HG03066 (cell line): ENCODE measurements at regions not wholly inside any gene's neighbourhood (a gene's known extent, or its start where the extent isn't known, plus 50 kb on each side); places are given as distances from the start of the nearest gene placed in this dataset.

Experiments
- ATAC-seq: cut with Tn5 transposase; IDR thresholded peaks from one replicate; pipeline ENCODE4 v1.9.1; 2021; ENCODE audit warnings: low read depth; ENCODE audit not compliant: unreplicated experiment

DNA sequence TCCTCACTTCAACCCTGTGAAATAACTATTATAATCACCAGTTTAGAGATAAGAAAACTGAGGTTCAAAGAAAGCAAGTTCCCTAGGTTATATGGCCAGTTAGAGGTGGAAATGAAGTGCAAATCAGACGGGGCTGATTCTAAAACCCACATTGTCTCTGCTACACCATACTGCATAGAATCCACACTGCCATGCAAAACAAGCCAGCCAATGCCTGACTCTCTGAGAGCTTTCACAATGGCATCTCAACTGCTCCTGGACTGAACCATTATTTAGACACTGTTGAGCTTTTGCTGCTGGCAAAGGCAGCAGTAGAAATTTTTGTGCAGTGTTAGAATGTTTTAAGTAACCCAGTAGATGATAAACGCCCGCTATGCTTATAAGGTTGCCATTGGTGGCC, 195.2 kb upstream of the CNR1 start:
- ATAC-seq = no peak

DNA sequence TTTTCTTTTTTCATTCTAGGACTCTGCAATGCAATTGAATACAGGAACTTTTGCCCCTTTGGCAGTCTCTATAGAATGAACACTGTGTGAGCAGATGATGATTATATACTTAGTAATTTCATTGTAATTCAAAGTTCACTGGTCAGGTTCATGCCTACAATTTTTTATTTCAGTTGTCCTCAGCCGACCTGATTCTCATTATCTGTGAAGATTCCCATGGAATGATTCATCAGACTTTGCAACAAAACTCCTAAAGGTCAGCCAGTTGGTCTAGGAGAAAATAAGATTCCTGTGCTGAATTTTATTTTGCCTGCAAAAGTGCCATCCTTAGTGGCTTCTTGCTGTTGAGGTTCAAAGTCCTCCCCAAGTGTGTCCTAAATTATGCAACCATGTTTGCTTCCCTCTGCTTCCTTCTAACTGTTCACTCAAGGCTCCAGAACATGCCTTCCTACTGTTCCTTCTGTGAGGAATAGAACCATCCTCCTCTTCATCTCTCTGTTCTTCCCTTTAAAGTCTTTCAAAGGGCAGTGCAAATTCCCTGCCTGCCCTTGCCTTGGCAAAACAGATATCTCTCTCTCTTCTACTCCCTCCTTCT, 194.2 kb upstream of the CNR1 start:
- ATAC-seq = no peak

DNA sequence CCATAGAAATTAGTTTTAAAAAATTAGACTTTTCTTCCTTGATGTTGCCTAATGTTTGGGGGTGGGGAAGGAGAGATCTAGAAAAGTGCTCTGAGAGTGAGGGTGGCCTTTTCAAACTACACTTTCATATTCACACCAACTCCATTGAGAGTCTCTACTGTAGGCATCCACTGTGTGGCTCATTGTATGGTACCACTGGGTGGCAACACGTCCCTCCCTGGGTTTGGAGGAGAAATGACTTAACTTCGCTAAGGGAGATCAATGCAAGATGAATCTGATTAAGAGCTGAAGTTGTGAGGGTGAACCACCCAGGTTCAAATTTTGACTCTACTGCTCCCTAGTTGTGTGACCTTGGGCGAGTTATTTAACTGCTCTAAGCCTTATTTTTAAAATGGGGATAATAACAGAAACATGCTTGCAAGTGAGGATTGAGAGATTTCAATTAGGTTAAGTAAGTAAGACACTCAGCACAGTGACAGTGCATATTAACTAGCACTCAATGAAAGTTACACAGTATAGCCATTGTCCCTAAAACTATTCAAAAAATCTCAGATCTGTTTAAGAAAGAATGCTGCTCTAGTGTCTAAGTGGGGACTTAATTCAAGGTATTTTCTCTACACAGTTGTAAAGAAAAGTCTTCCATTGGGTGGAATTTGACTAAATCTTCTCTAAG, 193.5 kb upstream of the CNR1 start:
- no peak for ATAC-seq

GRCh38 chr6:88358846-88359245, 192.7 kb upstream of the CNR1 start:
- no peak for ATAC-seq

DNA sequence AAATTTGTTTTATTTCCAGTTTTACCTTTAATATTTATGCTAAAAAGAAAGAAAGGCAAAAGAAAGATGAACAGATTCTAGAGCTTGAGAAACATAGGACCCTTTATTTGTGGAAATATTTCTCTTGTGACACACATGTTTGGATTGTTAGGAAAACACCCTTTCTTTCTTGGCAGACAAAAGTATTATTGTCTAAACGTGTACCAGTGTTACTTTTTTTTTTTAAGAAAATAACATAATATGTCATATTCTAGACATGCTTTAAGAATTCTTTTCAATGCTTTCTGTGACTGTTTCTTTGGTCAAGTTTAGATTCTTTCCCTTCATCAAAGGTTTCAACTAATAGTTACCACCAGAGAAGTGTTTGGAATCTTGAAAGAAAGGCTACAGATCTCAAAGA, 183.4 kb upstream of the CNR1 start:
- ATAC-seq = no peak

DNA sequence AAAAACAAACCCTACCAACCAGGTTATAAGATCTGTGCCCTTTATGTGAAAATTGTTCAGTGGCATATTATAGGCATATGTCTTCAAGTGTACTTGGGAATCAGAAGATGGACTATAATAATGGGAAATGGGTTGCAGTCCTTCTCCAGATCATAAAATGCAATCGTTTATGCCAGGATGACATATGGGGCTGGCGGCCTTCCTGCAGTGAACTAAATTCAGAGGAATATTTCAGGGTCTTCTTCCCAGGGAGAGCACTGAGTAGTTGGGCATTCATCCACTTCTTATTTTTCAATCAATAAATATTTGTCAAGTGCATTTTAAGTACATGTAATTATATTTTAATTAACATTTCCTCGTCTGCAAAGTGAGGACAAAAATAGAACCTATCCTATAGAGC, 176.2 kb upstream of the CNR1 start:
- ATAC-seq = no peak

- ATAC-seq = no peak
These were observed 173.6 kb upstream of the CNR1 start for GRCh38 chr6:88339761-88340160.

- no peak for ATAC-seq
These were observed 155.2 kb upstream of the CNR1 start for GRCh38 chr6:88321306-88321705.

GRCh38 chr6:88311561-88311960, 145.4 kb upstream of the CNR1 start:
- no peak for ATAC-seq

GRCh38 chr6:88304520-88304919, 138.4 kb upstream of the CNR1 start:
- no peak for ATAC-seq

GRCh38 chr6:88302769-88303225, 136.7 kb upstream of the CNR1 start:
- ATAC-seq = no peak

DNA sequence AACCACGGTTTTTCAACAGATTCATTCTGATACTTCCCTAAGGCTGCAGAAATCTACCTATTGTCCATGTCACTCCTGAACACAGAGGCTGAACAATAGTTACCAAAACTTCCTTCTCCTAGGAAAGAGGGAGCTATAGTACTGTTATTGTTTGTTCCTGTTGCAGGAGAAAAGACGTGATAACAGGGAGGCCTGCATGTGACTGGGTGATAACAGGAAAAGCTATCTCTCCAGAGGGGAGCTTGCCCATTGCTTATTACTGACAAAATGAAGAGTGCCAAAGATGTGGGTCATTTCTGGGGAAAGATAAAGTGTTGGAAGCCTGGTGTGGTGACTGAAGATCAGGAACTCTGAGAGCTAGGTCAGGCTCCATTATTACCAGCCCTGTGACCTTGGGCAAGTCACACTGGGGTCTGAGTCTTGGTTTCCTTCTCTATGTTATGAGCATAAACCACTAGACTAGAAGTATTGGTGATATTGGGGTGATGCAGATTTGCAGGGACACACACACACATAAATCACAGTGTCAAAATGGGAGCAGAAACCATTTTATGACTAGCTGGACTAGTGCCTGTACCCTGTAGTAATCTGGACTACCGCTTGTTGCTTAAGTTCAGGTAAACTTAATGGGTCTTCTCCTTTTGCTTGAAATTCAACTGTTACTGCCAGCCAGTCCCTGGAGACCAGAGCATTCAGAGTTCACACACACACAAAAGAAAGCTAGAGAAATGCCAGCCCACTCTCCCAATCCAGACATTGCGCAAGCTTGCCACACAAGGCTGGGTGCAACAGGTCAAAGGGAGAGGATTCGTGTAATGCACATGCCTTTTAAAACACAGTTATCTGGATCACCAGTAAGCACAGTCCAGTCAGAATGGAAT, 136.0 kb upstream of the CNR1 start:
- ATAC-seq = no peak

- ATAC-seq = no peak
These were observed 135.1 kb upstream of the CNR1 start for GRCh38 chr6:88301256-88301655.

DNA sequence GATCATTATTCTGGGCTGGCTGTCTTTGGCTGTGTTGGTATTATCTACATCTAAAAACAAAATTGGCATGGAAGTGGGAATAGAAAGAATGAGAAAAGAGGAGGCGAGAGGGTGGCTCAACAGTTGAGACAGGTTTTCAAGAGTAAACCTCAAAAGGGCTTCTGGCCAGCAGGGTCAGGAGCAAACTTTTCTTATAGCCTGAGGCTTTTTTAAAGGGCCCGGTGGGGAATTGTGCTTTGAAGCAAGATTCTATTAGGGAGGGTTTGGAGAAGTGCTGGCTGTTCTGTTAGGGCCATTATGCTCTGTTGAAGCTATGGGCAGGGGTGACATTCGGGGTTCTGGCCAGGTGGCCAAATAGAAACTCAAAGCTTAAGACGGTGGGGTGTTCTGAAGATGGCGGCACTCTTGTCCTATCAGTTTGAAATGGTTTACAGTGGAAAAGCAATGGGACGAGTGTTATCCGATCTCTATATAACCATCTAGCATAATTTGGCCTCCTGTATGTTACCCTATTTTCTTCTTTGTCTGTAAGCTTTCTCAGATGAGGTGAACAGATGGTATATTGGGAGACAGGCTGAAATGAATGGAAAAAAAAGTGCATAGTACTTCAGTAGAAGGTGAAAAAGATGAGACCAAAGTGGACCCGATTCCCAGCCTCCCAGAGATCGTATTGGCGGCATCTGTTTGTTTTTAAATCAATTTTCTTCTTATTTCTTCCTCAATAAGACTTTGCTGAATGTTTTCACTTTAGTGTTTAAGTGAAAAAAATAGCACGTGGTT, 132.1 kb upstream of the CNR1 start:
- no peak for ATAC-seq

- no peak for ATAC-seq
These were observed 130.5 kb upstream of the CNR1 start for GRCh38 chr6:88296694-88297093.

DNA sequence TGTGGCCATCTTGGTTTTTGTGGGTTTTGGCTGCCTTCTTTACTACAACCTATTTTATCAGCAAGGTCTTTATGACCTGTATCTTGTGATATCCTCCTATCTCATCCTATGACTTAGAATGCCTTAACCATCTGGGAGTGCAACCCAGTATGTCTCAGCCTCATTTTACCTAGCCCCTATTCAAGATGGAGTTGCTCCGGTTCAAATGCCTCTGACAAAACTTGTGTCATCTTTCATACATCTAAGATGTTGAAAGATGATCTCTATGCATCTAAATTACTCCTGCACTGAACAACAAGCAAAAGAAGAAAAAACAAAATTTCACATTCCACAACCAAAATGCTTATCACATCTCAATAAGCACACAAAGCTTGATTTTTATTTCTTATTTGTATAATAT, 129.5 kb upstream of the CNR1 start:
- no peak for ATAC-seq

DNA sequence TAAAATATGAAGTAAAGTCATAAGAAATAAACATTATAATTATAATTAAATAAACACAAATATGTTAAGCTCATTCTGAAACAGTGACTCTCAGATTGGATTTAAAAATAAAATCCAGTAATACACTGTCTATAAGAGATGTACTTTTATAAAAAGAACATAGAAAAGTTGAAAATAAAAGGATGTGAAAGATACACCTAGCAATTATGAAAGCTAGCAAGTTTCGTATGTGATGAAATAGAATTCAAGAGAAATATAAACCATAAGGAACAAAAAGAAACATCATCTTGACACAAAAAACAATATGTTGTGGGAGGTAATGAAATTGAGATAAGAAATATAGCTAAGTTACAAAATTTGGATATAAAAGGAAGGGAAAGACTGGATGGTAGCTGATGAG, 128.6 kb upstream of the CNR1 start:
- no peak for ATAC-seq

GRCh38 chr6:88290411-88290810, 124.3 kb upstream of the CNR1 start:
- ATAC-seq = no peak

DNA sequence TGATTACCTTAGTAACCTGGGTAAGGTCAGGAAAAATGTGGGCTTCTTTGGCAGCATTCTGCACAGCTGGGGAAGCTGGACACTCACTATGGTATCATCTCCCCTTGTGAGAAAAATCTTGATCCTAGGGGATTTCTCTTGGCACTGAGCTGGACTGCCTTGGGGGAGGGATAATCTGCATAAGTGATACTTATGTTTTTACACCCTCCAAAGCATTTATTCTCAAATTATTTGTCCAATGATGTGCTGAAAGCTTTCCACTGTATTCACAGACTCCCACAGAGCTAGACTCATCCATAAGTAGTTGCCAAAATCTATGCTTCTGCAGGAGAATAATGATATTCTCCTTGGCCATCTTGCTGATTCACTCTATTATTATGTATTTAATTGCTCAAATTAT, 121.5 kb upstream of the CNR1 start:
- no peak for ATAC-seq

DNA sequence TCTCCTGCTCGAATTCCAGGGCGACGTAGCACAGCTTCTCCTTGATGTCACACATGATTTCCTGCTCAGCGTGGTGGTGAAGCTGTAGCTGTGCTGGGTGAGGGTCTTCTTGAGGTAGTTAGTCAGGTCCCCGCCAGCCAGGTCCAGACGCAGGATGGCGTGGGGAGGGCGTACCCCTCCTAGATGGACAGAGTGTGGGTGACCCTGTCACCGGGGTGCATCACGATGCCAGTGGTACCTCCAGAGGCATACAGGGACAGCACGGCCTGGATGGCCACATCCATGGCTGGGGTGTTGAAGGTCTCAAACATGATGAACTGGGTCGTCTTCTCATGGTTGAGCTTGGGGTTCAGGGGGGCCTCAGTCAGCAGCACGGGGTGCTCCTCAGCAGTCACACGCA, 110.2 kb upstream of the CNR1 start:
- no peak for ATAC-seq

DNA sequence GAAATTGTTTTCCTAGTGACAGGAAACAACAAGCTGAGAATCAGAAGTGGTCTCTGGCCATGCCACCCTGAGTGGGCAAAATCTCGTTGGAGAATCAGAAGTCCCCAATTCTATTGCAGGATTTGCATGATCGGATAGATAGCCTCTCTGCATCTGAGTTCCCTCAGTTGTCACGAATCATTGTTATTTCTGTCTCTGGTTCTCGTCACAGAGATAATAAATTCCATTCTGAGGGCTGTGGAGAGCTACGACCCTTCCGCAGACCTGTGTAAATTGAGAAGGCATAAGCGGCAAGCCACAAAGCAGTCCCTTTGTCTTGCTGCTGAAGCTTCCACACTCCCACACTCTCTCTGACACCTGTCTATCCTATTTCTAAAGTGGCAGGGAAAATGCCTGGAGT, 102.4 kb upstream of the CNR1 start:
- no peak for ATAC-seq
